ENCODE measurements at regions not wholly inside any gene's neighbourhood (a gene's known extent, or its start where the extent isn't known, plus 50 kb on each side); places are given as distances from the start of the nearest gene placed in this dataset.

DNA sequence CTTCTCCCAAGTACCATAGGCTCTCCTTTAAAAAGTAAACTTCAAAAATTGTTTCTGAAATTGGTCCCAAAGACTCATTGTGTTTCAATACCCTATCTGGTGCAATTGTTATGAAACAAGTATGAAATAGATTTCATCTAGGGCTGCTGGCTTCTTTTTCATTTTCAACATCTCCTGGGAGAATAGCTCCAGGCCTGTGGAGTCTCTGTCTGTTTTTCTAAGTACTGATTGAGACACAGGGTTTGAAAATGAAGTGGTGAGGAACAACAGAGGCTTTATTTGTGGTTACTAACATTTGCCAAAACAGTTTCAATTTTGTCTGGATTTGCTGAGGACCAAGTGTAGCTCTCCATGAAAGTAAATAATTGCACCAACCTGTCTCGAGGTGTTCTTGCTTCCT is 315.9 kb upstream of the LRATD1 start:
- no peak for TF ChIP-seq POLR2AphosphoS5 (IDR thresholded peaks at IDR 0.05; ENCODE audit: control insufficient read depth, insufficient read depth, low read depth, low read length)
- no peak for TF ChIP-seq SMARCC2 (IDR thresholded peaks at IDR 0.05; ENCODE audit: low read depth)
- TF ChIP-seq ZFPM2 (CRISPR knock-in tag; IDR thresholded peaks at IDR 0.05), result no peak
- TF ChIP-seq, protein P1, sequence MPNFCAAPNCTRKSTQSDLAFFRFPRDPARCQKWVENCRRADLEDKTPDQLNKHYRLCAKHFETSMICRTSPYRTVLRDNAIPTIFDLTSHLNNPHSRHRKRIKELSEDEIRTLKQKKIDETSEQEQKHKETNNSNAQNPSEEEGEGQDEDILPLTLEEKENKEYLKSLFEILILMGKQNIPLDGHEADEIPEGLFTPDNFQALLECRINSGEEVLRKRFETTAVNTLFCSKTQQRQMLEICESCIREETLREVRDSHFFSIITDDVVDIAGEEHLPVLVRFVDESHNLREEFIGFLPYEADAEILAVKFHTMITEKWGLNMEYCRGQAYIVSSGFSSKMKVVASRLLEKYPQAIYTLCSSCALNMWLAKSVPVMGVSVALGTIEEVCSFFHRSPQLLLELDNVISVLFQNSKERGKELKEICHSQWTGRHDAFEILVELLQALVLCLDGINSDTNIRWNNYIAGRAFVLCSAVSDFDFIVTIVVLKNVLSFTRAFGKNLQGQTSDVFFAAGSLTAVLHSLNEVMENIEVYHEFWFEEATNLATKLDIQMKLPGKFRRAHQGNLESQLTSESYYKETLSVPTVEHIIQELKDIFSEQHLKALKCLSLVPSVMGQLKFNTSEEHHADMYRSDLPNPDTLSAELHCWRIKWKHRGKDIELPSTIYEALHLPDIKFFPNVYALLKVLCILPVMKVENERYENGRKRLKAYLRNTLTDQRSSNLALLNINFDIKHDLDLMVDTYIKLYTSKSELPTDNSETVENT (CRISPR knock-in tag; IDR thresholded peaks at IDR 0.05), result no peak
- TF ChIP-seq FOXP1 (CRISPR knock-in tag; IDR thresholded peaks at IDR 0.05), result no peak
- TF ChIP-seq SP2 (IDR thresholded peaks at IDR 0.05; ENCODE audit: extremely low read depth, low read depth, low read length, poor library complexity, severe bottlenecking), result no peak
- TF ChIP-seq CTCF (IDR thresholded peaks at IDR 0.05 in 2 of 3, conservative IDR thresholded peaks at IDR 0.05 in 1 of 3; ENCODE audit: insufficient read depth in 2 of 3, low read depth in 1 of 3, low read length in 3 of 3), result no peak
- no peak for TF ChIP-seq PHF21A (IDR thresholded peaks at IDR 0.05; ENCODE audit: borderline replicate concordance, low read depth)
- no peak for TF ChIP-seq IRF2 (CRISPR knock-in tag; IDR thresholded peaks at IDR 0.05)
- no peak for TF ChIP-seq MTA1 (IDR thresholded peaks at IDR 0.05; ENCODE audit: borderline replicate concordance)
- no peak for TF ChIP-seq ZNF316 (IDR thresholded peaks at IDR 0.05)
- TF ChIP-seq SIN3A (IDR thresholded peaks at IDR 0.05; ENCODE audit: borderline replicate concordance in 2 of 2, control insufficient read depth in 1 of 2, low read depth in 2 of 2, low read length in 2 of 2), result no peak
- no peak for TF ChIP-seq ATF7 (IDR thresholded peaks at IDR 0.05)
